Hematopoietic multipotent progenitor cell treated with erythropoietin and hydrocortisone succinate and interleukin-3 and kit ligand, for 8 days (in vitro differentiated cells): ENCODE measurements at regions not wholly inside any gene's neighbourhood (a gene's known extent, or its start where the extent isn't known, plus 50 kb on each side); places are given as distances from the start of the nearest gene placed in this dataset.
"Not testable (repeated sequence)": the region's sequence is repeated elsewhere in the genome, so short reads cannot be mapped to it uniquely, and the experiment has no call there.

Source experiments
- DNase-seq: peaks from one replicate; pipeline ENCODE4 v3.0.0-alpha.2; 2015

- no peak for DNase-seq
These were observed 369.6 kb upstream of the WWC1 start for GRCh38 chr5:167921796-167922195.

- DNase-seq = no peak
These were observed 368.0 kb upstream of the WWC1 start for GRCh38 chr5:167923396-167923795.

GRCh38 chr5:167929841-167930240, 361.6 kb upstream of the WWC1 start:
- DNase-seq = no peak

- no peak for DNase-seq
These were observed 356.9 kb upstream of the WWC1 start for GRCh38 chr5:167934551-167934971.

GRCh38 chr5:167936022-167936421, 355.4 kb upstream of the WWC1 start:
- DNase-seq = no peak

- DNase-seq = no peak
These were observed 354.4 kb upstream of the WWC1 start for GRCh38 chr5:167936944-167937634.

- DNase-seq = peak; percentile 7
These were observed 353.8 kb upstream of the WWC1 start for GRCh38 chr5:167937635-167937998.

GRCh38 chr5:167939686-167940085, 351.8 kb upstream of the WWC1 start:
- no peak for DNase-seq

- DNase-seq = no peak
These were observed 350.5 kb upstream of the WWC1 start for GRCh38 chr5:167940911-167941310.

GRCh38 chr5:167941556-167941955, 349.9 kb upstream of the WWC1 start:
- not testable (repeated sequence) for DNase-seq

- DNase-seq = no peak
These were observed 348.1 kb upstream of the WWC1 start for GRCh38 chr5:167943343-167943742.

- no peak for DNase-seq
These were observed 347.2 kb upstream of the WWC1 start for GRCh38 chr5:167944121-167944852.

GRCh38 chr5:167945542-167946384, 345.7 kb upstream of the WWC1 start:
- DNase-seq = no peak

GRCh38 chr5:167947306-167947705, 344.1 kb upstream of the WWC1 start:
- DNase-seq = no peak

GRCh38 chr5:167948251-167948650, 343.2 kb upstream of the WWC1 start:
- DNase-seq = no peak

GRCh38 chr5:167949435-167949834, 342.0 kb upstream of the WWC1 start:
- DNase-seq = no peak

- no peak for DNase-seq
These were observed 341.2 kb upstream of the WWC1 start for GRCh38 chr5:167950126-167950721.

GRCh38 chr5:167951116-167951515, 340.3 kb upstream of the WWC1 start:
- no peak for DNase-seq

- no peak for DNase-seq
These were observed 339.0 kb upstream of the WWC1 start for GRCh38 chr5:167952278-167952995.

GRCh38 chr5:167953151-167953798, 338.2 kb upstream of the WWC1 start:
- no peak for DNase-seq

GRCh38 chr5:167961731-167962130, 329.7 kb upstream of the WWC1 start:
- DNase-seq = no peak

- DNase-seq = no peak
These were observed 326.9 kb upstream of the WWC1 start for GRCh38 chr5:167964529-167964928.
